GM12864 (cell line): ENCODE measurements at regions not wholly inside any gene's neighbourhood (a gene's known extent, or its start where the extent isn't known, plus 50 kb on each side); places are given as distances from the start of the nearest gene placed in this dataset.

ENCODE experiments used
- DNase-seq: peaks from one replicate; pipeline ENCODE4 v3.0.0-alpha.2; 2011; ENCODE audit warnings: low read depth
- H3K4me3 ChIP-seq: 2 replicates; pipeline ENCODE4 v1.5.1; 2011; ENCODE audit warnings: mild to moderate bottlenecking, low read depth, low read length, control low read depth
- CTCF ChIP-seq: IDR thresholded peaks from 2 replicates; pipeline ENCODE4 v1.5.1; 2011; ENCODE audit warnings: low read depth, mild to moderate bottlenecking, moderate library complexity, low read length, control low read depth, inconsistent platforms; ENCODE audit errors: missing control alignments

- DNase-seq: no peak
- H3K4me3 ChIP-seq: no peak overlapping the region
- TF ChIP-seq CTCF: no peak
Measured at GRCh38 chr2:66889632-66889882, 454.6 kb downstream of the MEIS1 start.

GRCh38 chr2:66890166-66890742 is 455.3 kb downstream of the MEIS1 start:
- no peak for DNase-seq
- no peak for TF ChIP-seq CTCF
- no peak overlapping the region for H3K4me3 ChIP-seq

GRCh38 chr2:66895206-66895605 is 460.3 kb downstream of the MEIS1 start:
- no peak for DNase-seq
- no peak overlapping the region for H3K4me3 ChIP-seq
- TF ChIP-seq CTCF: no peak

- no peak for DNase-seq
- no peak for TF ChIP-seq CTCF
- no peak overlapping the region for H3K4me3 ChIP-seq
Measured at GRCh38 chr2:66896131-66896530, 461.2 kb downstream of the MEIS1 start.

- TF ChIP-seq CTCF: no peak
- no peak for DNase-seq
- H3K4me3 ChIP-seq: no peak overlapping the region
Measured at GRCh38 chr2:66897181-66897580, 462.3 kb downstream of the MEIS1 start.

- TF ChIP-seq CTCF: no peak
- DNase-seq: no peak
Measured at GRCh38 chr2:66897691-66898150, 462.8 kb downstream of the MEIS1 start.

GRCh38 chr2:66899109-66899508 is 464.2 kb downstream of the MEIS1 start:
- no peak for TF ChIP-seq CTCF
- DNase-seq: no peak
- no peak overlapping the region for H3K4me3 ChIP-seq

More at GRCh38 chr2:66897691-66898150, 462.8 kb downstream of the MEIS1 start:
- H3K4me3 ChIP-seq: no peak overlapping the region
